22Rv1 (cell line): ENCODE measurements at regions not wholly inside any gene's neighbourhood (a gene's known extent, or its start where the extent isn't known, plus 50 kb on each side); places are given as distances from the start of the nearest gene placed in this dataset.
"Not testable (repeated sequence)": the region's sequence is repeated elsewhere in the genome, so short reads cannot be mapped to it uniquely, and the experiment has no call there.

Experiments used
- ZFX ChIP-seq: fragments of 450-650 bp; IDR thresholded peaks from 2 replicates; pipeline ENCODE4 v1.6.1; 2017; ENCODE audit warnings: antibody characterized with exemption, borderline replicate concordance
- TF ChIP-seq, protein P1 (sequence below): fragments of 450-650 bp; IDR thresholded peaks from 2 replicates; pipeline ENCODE4 v1.5.1; 2017; ENCODE audit warnings: mild to moderate bottlenecking

DNA sequence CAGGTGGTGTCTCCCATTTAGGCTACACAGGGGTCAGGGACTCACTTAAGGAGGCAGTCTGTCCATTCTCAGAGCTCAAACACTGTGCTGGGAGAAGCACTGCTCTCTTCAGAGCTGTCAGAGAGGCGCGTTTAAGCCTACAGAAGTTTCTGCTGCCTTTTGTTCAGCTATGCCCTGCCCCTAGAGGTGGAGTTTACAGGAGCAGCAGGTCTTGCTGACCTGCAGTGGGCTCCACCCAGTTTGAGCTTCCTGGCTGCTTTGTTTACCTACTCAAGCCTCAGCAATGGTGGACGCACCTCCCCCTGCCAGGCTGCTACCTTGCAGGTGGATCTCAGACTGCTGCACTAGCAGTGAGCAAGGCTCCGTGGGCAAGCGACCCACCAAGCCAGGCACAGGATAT, 260.1 kb downstream of the MEF2C start:
- TF ChIP-seq, protein P1, sequence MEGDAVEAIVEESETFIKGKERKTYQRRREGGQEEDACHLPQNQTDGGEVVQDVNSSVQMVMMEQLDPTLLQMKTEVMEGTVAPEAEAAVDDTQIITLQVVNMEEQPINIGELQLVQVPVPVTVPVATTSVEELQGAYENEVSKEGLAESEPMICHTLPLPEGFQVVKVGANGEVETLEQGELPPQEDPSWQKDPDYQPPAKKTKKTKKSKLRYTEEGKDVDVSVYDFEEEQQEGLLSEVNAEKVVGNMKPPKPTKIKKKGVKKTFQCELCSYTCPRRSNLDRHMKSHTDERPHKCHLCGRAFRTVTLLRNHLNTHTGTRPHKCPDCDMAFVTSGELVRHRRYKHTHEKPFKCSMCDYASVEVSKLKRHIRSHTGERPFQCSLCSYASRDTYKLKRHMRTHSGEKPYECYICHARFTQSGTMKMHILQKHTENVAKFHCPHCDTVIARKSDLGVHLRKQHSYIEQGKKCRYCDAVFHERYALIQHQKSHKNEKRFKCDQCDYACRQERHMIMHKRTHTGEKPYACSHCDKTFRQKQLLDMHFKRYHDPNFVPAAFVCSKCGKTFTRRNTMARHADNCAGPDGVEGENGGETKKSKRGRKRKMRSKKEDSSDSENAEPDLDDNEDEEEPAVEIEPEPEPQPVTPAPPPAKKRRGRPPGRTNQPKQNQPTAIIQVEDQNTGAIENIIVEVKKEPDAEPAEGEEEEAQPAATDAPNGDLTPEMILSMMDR, result not testable (repeated sequence)
- TF ChIP-seq ZFX, result not testable (repeated sequence)
